HL-60 (cell line): ENCODE measurements at regions not wholly inside any gene's neighbourhood (a gene's known extent, or its start where the extent isn't known, plus 50 kb on each side); places are given as distances from the start of the nearest gene placed in this dataset.

Experiments
- CTCF ChIP-seq: IDR thresholded peaks from one replicate; pipeline ENCODE4 v1.5.1; 2011; ENCODE audit warnings: low read length, control low read depth, inconsistent platforms; ENCODE audit not compliant: insufficient read depth
- POLR2AphosphoS5 ChIP-seq: IDR thresholded peaks from 2 replicates; pipeline ENCODE4 v1.6.1; 2012; ENCODE audit warnings: low read depth

- TF ChIP-seq CTCF = no peak
- no peak for TF ChIP-seq POLR2AphosphoS5
These were observed 82.2 kb upstream of the MED13 start for GRCh38 chr17:62147284-62147683.
